ENCODE measurements at regions not wholly inside any gene's neighbourhood (a gene's known extent, or its start where the extent isn't known, plus 50 kb on each side); places are given as distances from the start of the nearest gene placed in this dataset.

DNA sequence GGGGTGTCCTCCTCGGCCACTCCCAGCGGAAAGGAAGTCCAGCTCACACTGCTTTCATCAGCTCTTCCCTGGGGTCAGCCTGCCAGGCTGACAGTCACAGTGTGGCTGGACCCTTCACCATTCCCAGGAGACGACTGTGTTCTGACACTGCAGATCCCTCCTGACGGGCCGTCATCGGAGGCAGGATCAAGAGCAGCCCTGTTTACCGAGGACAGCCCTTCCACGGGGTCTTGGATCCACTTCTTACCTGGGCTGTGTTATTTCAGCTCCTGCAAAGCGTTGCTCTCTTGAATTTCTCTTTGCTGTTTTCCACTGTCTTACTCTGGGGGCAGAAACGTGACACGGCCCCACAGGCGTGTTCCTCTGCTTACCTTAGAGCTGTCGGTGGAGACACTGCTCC is 149.9 kb upstream of the SOX1 start:
- Mint-ChIP-seq H3K27ac (ENCODE audit: unreplicated experiment) (no peak overlapping the region), H3K4me1 (ENCODE audit: unreplicated experiment) (peaks cover 16% of the 10 kb centered on the region), H3K27me3 (ENCODE audit: unreplicated experiment) (peaks cover 11% of the 10 kb centered on the region), H3K36me3 (ENCODE audit: low read depth, unreplicated experiment) (peaks cover 3% of the 10 kb centered on the region), H3K4me3 (ENCODE audit: unreplicated experiment) (no peak overlapping the region), H3K9me3 (ENCODE audit: unreplicated experiment) (no peaks in the 10 kb centered on the region)
- TF ChIP-seq, protein P1, sequence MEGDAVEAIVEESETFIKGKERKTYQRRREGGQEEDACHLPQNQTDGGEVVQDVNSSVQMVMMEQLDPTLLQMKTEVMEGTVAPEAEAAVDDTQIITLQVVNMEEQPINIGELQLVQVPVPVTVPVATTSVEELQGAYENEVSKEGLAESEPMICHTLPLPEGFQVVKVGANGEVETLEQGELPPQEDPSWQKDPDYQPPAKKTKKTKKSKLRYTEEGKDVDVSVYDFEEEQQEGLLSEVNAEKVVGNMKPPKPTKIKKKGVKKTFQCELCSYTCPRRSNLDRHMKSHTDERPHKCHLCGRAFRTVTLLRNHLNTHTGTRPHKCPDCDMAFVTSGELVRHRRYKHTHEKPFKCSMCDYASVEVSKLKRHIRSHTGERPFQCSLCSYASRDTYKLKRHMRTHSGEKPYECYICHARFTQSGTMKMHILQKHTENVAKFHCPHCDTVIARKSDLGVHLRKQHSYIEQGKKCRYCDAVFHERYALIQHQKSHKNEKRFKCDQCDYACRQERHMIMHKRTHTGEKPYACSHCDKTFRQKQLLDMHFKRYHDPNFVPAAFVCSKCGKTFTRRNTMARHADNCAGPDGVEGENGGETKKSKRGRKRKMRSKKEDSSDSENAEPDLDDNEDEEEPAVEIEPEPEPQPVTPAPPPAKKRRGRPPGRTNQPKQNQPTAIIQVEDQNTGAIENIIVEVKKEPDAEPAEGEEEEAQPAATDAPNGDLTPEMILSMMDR (IDR thresholded peaks at IDR 0.05; ENCODE audit: unreplicated experiment) = no peak
- no peak for DNase-seq (ENCODE audit: low spot score)

DNA sequence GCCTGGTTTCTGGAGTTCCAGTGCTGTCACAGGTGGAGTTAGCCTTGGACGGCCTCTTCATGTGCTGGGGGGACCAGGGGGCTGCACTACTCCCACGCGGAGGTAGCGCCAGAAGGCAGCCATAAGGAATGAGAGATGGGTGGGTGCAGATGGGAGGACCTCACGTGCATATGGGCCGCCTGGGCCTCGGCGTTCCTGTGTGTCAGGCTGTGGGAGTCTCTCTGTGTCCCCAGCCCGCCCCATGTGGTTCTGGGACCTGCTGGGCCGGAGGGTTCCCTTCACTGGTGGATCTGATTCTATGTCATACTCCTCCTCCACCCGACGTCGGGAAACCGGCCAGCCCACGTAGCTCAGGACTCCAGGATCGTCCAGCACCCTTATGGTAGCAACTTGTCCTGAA is 149.0 kb upstream of the SOX1 start:
- no peak overlapping the region for H3K4me3 Mint-ChIP-seq (ENCODE audit: unreplicated experiment)
- TF ChIP-seq, protein P1 (IDR thresholded peaks at IDR 0.05; ENCODE audit: unreplicated experiment) = no peak
- H3K9me3 Mint-ChIP-seq (ENCODE audit: unreplicated experiment) = no peaks in the 10 kb centered on the region
- DNase-seq (ENCODE audit: low spot score) = no peak
- peaks cover 7% of the 10 kb centered on the region for H3K27me3 Mint-ChIP-seq (ENCODE audit: unreplicated experiment)
- H3K27ac Mint-ChIP-seq (ENCODE audit: unreplicated experiment) = no peak overlapping the region
- peaks cover 14% of the 10 kb centered on the region for H3K4me1 Mint-ChIP-seq (ENCODE audit: unreplicated experiment)
- H3K36me3 Mint-ChIP-seq (ENCODE audit: low read depth, unreplicated experiment) = peaks cover 3% of the 10 kb centered on the region

DNA sequence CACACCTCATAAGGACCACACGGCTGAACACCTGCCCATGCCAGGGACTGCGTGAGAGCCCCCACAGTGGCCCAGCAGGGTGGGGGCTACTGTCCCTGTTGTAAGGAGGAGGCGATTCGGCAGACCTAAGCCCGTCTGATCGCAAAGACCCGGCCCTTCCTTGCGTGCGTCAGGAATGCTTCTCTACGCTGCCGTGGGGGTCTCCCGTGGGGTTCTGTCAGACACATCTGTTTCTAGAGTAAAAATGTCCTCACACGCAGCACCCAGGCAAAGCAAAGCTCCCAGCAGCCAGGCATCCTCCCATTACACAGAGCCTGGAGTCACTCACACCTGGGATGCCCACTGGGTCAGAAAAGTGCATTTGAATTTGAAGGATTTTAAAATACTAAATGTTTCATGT is 147.7 kb upstream of the SOX1 start:
- TF ChIP-seq, protein P1 (IDR thresholded peaks at IDR 0.05; ENCODE audit: unreplicated experiment) = no peak
- H3K27ac Mint-ChIP-seq (ENCODE audit: unreplicated experiment) = no peak overlapping the region
- peaks cover 7% of the 10 kb centered on the region for H3K27me3 Mint-ChIP-seq (ENCODE audit: unreplicated experiment)
- H3K4me3 Mint-ChIP-seq (ENCODE audit: unreplicated experiment) = no peak overlapping the region
- no peaks in the 10 kb centered on the region for H3K9me3 Mint-ChIP-seq (ENCODE audit: unreplicated experiment)
- peaks cover 3% of the 10 kb centered on the region for H3K36me3 Mint-ChIP-seq (ENCODE audit: low read depth, unreplicated experiment)
- DNase-seq (ENCODE audit: low spot score) = no peak
- H3K4me1 Mint-ChIP-seq (ENCODE audit: unreplicated experiment) = peaks cover 14% of the 10 kb centered on the region

DNA sequence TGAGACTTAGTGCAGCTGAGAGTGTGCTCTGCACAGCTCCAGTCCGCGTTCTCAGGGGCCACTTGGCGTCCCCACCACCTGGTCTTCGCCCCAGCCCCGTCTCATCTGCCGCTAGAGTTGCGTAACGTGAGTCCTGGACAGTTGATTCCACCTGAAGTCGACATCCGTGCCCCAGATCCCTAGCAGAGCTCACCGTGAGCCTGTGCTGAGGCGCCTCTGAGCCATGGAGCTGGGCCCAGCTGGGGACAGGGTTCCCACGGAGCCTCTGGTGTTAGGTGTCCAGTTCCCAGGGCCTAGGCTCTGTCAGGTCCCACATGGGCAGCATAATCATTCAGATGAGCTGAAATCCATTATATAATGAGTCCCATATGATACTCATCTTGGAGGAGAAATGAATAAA is 147.1 kb upstream of the SOX1 start:
- TF ChIP-seq, protein P1 (IDR thresholded peaks at IDR 0.05; ENCODE audit: unreplicated experiment) = no peak
- Mint-ChIP-seq H3K27me3 (ENCODE audit: unreplicated experiment) (peaks cover 7% of the 10 kb centered on the region), H3K9me3 (ENCODE audit: unreplicated experiment) (no peaks in the 10 kb centered on the region), H3K36me3 (ENCODE audit: low read depth, unreplicated experiment) (peaks cover 3% of the 10 kb centered on the region), H3K27ac (ENCODE audit: unreplicated experiment) (no peak overlapping the region), H3K4me1 (ENCODE audit: unreplicated experiment) (peaks cover 14% of the 10 kb centered on the region), H3K4me3 (ENCODE audit: unreplicated experiment) (no peak overlapping the region)
- DNase-seq (ENCODE audit: low spot score) = no peak

DNA sequence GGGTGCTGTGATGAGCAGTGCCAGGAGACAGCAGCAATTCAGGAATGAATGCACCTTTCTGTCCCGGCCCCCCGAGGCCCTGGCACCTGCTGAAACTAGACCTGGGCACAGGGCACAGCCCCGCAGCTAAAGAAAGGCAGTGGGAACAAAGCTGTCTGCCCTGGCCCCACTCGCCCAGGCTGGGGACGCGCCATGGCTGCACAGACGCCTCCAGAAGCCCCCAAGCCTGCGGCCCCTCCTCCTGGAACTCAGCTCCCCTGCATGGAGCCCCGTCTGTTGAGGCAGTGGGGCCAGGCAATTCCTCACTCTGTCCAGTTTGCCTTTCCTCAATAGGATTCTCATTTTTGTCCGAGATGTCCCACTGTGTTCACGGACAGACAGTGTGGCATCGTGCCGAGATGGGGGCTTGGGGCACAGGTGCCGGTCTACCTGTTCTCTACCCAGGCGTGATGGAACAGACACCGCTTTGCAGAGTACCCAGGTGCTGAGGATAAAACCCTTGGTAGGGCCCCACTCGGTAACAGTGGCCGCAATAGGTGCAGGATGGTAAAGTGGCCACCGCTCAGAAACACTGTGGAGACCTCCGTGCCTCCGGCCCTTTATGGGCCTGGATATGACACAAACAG is 146.5 kb upstream of the SOX1 start:
- TF ChIP-seq, protein P1 (IDR thresholded peaks at IDR 0.05; ENCODE audit: unreplicated experiment) = no peak
- no peaks in the 10 kb centered on the region for H3K9me3 Mint-ChIP-seq (ENCODE audit: unreplicated experiment)
- no peak for DNase-seq (ENCODE audit: low spot score)
- no peak overlapping the region for H3K4me3 Mint-ChIP-seq (ENCODE audit: unreplicated experiment)
- H3K27me3 Mint-ChIP-seq (ENCODE audit: unreplicated experiment) = peaks cover 7% of the 10 kb centered on the region
- H3K4me1 Mint-ChIP-seq (ENCODE audit: unreplicated experiment) = peaks cover 14% of the 10 kb centered on the region
- peaks cover 3% of the 10 kb centered on the region for H3K36me3 Mint-ChIP-seq (ENCODE audit: low read depth, unreplicated experiment)
- peak overlapping the region; percentile 80 for H3K27ac Mint-ChIP-seq (ENCODE audit: unreplicated experiment)

All from endothelial cell (in vitro differentiated cells).